Peyer's patch (tissue), 4 donors: ENCODE measurements at regions not wholly inside any gene's neighbourhood (a gene's known extent, or its start where the extent isn't known, plus 50 kb on each side); places are given as distances from the start of the nearest gene placed in this dataset.

Source experiments
- DNase-seq, 3 donors: peaks; one replicate each; pipeline ENCODE4 v3.0.0-alpha.2; 2017 to 2019
- H3K27ac ChIP-seq, 4 donors: fragments of 200-600 bp; sonication (generic); one replicate each; pipeline ENCODE4 v1.5.1; 2016 to 2019
- H3K27me3 ChIP-seq, 2 donors: fragments of 200-600 bp; sonication (generic); one replicate each; pipeline ENCODE4 v1.5.1; 2019
- H3K36me3 ChIP-seq, 3 donors: fragments of 200-600 bp; sonication (generic); one replicate each; pipeline ENCODE4 v1.5.1; 2016 to 2019
- H3K4me1 ChIP-seq, 4 donors: fragments of 200-600 bp; sonication (generic); one replicate each; pipeline ENCODE4 v1.5.1; 2016 to 2019
- H3K4me3 ChIP-seq, 4 donors: fragments of 200-600 bp; sonication (generic); 1 replicate in 3 of 4; 2 replicates in 1 of 4; pipeline ENCODE4 v1.5.1; 2016 to 2019; ENCODE audit warnings: mild to moderate bottlenecking in 1 of 4
- H3K9me3 ChIP-seq, 4 donors: fragments of 200-600 bp; sonication (generic); one replicate each; pipeline ENCODE4 v1.5.1; 2016 to 2019; ENCODE audit warnings: mild to moderate bottlenecking in 1 of 4
- CTCF ChIP-seq, 6 experiments: fragments of 450-650 bp in 4 of 6; fragments of 200-600 bp in 2 of 6; sonication (generic) in 1 of 6; IDR thresholded peaks; one replicate each; pipeline ENCODE4 v1.5.1; 2017 to 2019; ENCODE audit warnings: antibody characterized with exemption in 6 of 6, mild to moderate bottlenecking in 3 of 6, moderate library complexity in 1 of 6
- POLR2A ChIP-seq, 2 donors: fragments of 450-650 bp; IDR thresholded peaks; one replicate each; pipeline ENCODE4 v1.5.1; 2017; ENCODE audit warnings: antibody characterized with exemption in 2 of 2, mild to moderate bottlenecking in 2 of 2, moderate library complexity in 2 of 2

- Histone ChIP-seq H3K4me1 (no peaks in the 10 kb centered on the region), H3K4me3 (no peak overlapping the region), H3K36me3 (no peaks in the 10 kb centered on the region), H3K27ac (no peak overlapping the region), H3K27me3 (no peaks in the 10 kb centered on the region), H3K9me3 (no peaks in the 10 kb centered on the region)
- TF ChIP-seq CTCF (IDR thresholded peaks at IDR 0.05) (peak in 3 of 6 experiments; percentile 3 to 19 (median 8)), POLR2A (IDR thresholded peaks at IDR 0.05) (no peak)
- no peak for DNase-seq
These were observed 442.6 kb upstream of the IGFBP3 start for GRCh38 chr7:46363688-46364087.

GRCh38 chr7:46360811-46361210, 439.7 kb upstream of the IGFBP3 start:
- TF ChIP-seq CTCF (IDR thresholded peaks at IDR 0.05) = no peak
- no peak for TF ChIP-seq POLR2A (IDR thresholded peaks at IDR 0.05)
- no peaks in the 10 kb centered on the region for H3K9me3 ChIP-seq
- H3K4me1 ChIP-seq = no peaks in the 10 kb centered on the region
- H3K27me3 ChIP-seq = no peaks in the 10 kb centered on the region
- no peak for DNase-seq
- no peaks in the 10 kb centered on the region for H3K36me3 ChIP-seq
- no peak overlapping the region for H3K4me3 ChIP-seq
- H3K27ac ChIP-seq = no peak overlapping the region

GRCh38 chr7:46360296-46360695, 439.2 kb upstream of the IGFBP3 start:
- no peak for DNase-seq
- TF ChIP-seq CTCF (IDR thresholded peaks at IDR 0.05) (no peak), POLR2A (IDR thresholded peaks at IDR 0.05) (no peak)
- Histone ChIP-seq H3K4me1 (no peaks in the 10 kb centered on the region), H3K4me3 (no peak overlapping the region), H3K27me3 (no peaks in the 10 kb centered on the region), H3K27ac (no peak overlapping the region), H3K9me3 (no peaks in the 10 kb centered on the region), H3K36me3 (no peaks in the 10 kb centered on the region)

GRCh38 chr7:46357851-46358250, 436.8 kb upstream of the IGFBP3 start:
- H3K27ac ChIP-seq = no peak overlapping the region
- H3K4me3 ChIP-seq = no peak overlapping the region
- TF ChIP-seq POLR2A (IDR thresholded peaks at IDR 0.05) = no peak
- no peak for TF ChIP-seq CTCF (IDR thresholded peaks at IDR 0.05)
- H3K27me3 ChIP-seq = no peaks in the 10 kb centered on the region
- no peaks in the 10 kb centered on the region for H3K4me1 ChIP-seq
- H3K36me3 ChIP-seq = no peaks in the 10 kb centered on the region
- no peak for DNase-seq
- no peaks in the 10 kb centered on the region for H3K9me3 ChIP-seq

- H3K36me3 ChIP-seq = no peaks in the 10 kb centered on the region
- H3K4me1 ChIP-seq = no peaks in the 10 kb centered on the region
- H3K4me3 ChIP-seq = no peak overlapping the region
- H3K9me3 ChIP-seq = no peaks in the 10 kb centered on the region
- TF ChIP-seq CTCF (IDR thresholded peaks at IDR 0.05) = no peak
- TF ChIP-seq POLR2A (IDR thresholded peaks at IDR 0.05) = no peak
- H3K27ac ChIP-seq = no peak overlapping the region
- DNase-seq = no peak
- H3K27me3 ChIP-seq = no peaks in the 10 kb centered on the region
These were observed 436.2 kb upstream of the IGFBP3 start for GRCh38 chr7:46357290-46357689.

- TF ChIP-seq POLR2A (IDR thresholded peaks at IDR 0.05) = no peak
- TF ChIP-seq CTCF (IDR thresholded peaks at IDR 0.05) = no peak
These were observed 435.3 kb upstream of the IGFBP3 start for GRCh38 chr7:46356371-46356770.

More at GRCh38 chr7:46356371-46356770, 435.3 kb upstream of the IGFBP3 start:
- no peaks in the 10 kb centered on the region for H3K9me3 ChIP-seq
- H3K27me3 ChIP-seq = no peaks in the 10 kb centered on the region
- no peaks in the 10 kb centered on the region for H3K4me1 ChIP-seq
- H3K4me3 ChIP-seq = no peak overlapping the region
- H3K27ac ChIP-seq = no peak overlapping the region
- DNase-seq = no peak
- H3K36me3 ChIP-seq = no peaks in the 10 kb centered on the region
